HepG2 (cell line): ENCODE measurements at regions not wholly inside any gene's neighbourhood (a gene's known extent, or its start where the extent isn't known, plus 50 kb on each side); places are given as distances from the start of the nearest gene placed in this dataset.

Source experiments
- ATAC-seq: fragments of 200-7000 bp; cut with Tn5 transposase; 3 replicates; pipeline ENCODE4 v1.9.1; 2020; ENCODE audit warnings: mild to moderate bottlenecking, moderate library complexity
- BruUV-seq: library from RNA; stranded (reverse); fragments of 400-500 nt; replicated peaks from 2 replicates; lab custom pipeline; 2021; lab: Mats Ljungman, UMichigan
- CTCF ChIA-PET: fragments of 300-600 bp; formaldehyde crosslinking; extraction: SDS; loops from one replicate; lab custom pipeline; 2021; ENCODE audit warnings: low total read pairs, inconsistent platforms, low intra/inter-chr PET ratio; lab: Yijun Ruan, JAX
- POLR2A ChIA-PET: fragments of 350-600 bp; sonication (Branson Sonifier 250); formaldehyde crosslinking; loops from one replicate; lab custom pipeline; 2020; ENCODE audit warnings: antibody characterized with exemption, inconsistent platforms; lab: Yijun Ruan, JAX
- DNase-seq: peaks from one replicate; pipeline ENCODE4 v3.0.0-alpha.2; 2015; ENCODE audit warnings: low spot score
- FAIRE-seq: peaks from 3 replicates; lab custom pipeline; 2011; peaks lifted over from hg19 to GRCh38; lab: Jason Lieb, UNC
- H2AFZ ChIP-seq: one replicate; pipeline ENCODE4 v1.6.1; 2011; ENCODE audit warnings: low read length, inconsistent platforms
- H3K27ac ChIP-seq: fragments of 300-600 bp; 3 replicates; pipeline ENCODE4 v1.8.0; 2011; ENCODE audit warnings: mixed run types, mild to moderate bottlenecking, mixed read lengths, low read length, inconsistent platforms; ENCODE audit not compliant: insufficient read depth; ENCODE audit errors: extremely low read length
- H3K27me3 ChIP-seq, 2 experiments: fragments of 200-600 bp in 1 of 2; 2 replicates in 1 of 2; 3 replicates in 1 of 2; pipeline versions ENCODE4 v1.6.0 to v1.8.0; 2011; ENCODE audit warnings: low read length in 2 of 2, mild to moderate bottlenecking in 2 of 2, moderate library complexity in 2 of 2, inconsistent platforms in 1 of 2; ENCODE audit not compliant: insufficient read depth in 2 of 2, control insufficient read depth in 1 of 2
- H3K36me3 ChIP-seq, 2 experiments: fragments of 200-600 bp in 1 of 2; replicated peaks in 1 of 2; 2 replicates in 1 of 2; 3 replicates in 1 of 2; pipeline versions ENCODE4 v1.5.1 to v1.8.0; 2011; ENCODE audit warnings: low read length in 2 of 2, inconsistent platforms in 1 of 2; ENCODE audit not compliant: insufficient read depth in 2 of 2, control insufficient read depth in 1 of 2
- H3K4me1 ChIP-seq: 2 replicates; pipeline ENCODE4 v1.5.1; 2012; ENCODE audit warnings: low read length, inconsistent platforms; ENCODE audit not compliant: insufficient read depth
- H3K4me2 ChIP-seq: 2 replicates; pipeline ENCODE4 v1.6.0; 2011; ENCODE audit warnings: low read depth, low read length, inconsistent platforms
- H3K4me3 ChIP-seq, 3 experiments: fragments of 200-600 bp in 1 of 3; sonication (generic), shearing (Covaris generic) in 1 of 3; replicated peaks in 1 of 3; 2 replicates each; pipeline ENCODE4 v1.5.1; 2011 to 2016; ENCODE audit warnings: low read length in 3 of 3, inconsistent platforms in 2 of 3, low read depth in 2 of 3, mild to moderate bottlenecking in 2 of 3, control low read depth in 1 of 3, mixed read lengths in 1 of 3; ENCODE audit not compliant: insufficient read depth in 1 of 3
- H3K79me2 ChIP-seq: one replicate; pipeline ENCODE4 v1.6.1; 2011; ENCODE audit warnings: low read length, inconsistent platforms; ENCODE audit not compliant: insufficient read depth
- H3K9ac ChIP-seq: 2 replicates; pipeline ENCODE4 v1.6.0; 2011; ENCODE audit warnings: mild to moderate bottlenecking, low read depth, low read length, inconsistent platforms; ENCODE audit not compliant: insufficient read depth
- H3K9me3 ChIP-seq: 2 replicates; pipeline ENCODE4 v1.5.1; 2012; ENCODE audit warnings: mild to moderate bottlenecking, low read length
- H4K20me1 ChIP-seq: 2 replicates; pipeline ENCODE4 v1.6.0; 2011; ENCODE audit warnings: inconsistent platforms, mild to moderate bottlenecking, low read length, moderate library complexity; ENCODE audit not compliant: insufficient read depth
- HNF4G ChIP-seq, 2 experiments: sonication (generic) in 1 of 2; formaldehyde crosslinking in 1 of 2; IDR thresholded peaks; 2 replicates each; pipeline versions ENCODE4 v1.4.0 to v1.6.1; 2011 to 2020; ENCODE audit warnings: borderline replicate concordance in 2 of 2, low read depth in 2 of 2, mild to moderate bottlenecking in 2 of 2, low read length in 1 of 2, missing genetic modification reagents in 1 of 2, moderate library complexity in 1 of 2
- HOXA7 ChIP-seq: sonication (generic); formaldehyde crosslinking; IDR thresholded peaks from 2 replicates; pipeline ENCODE4 v1.8.1; 2022; ENCODE audit warnings: mild to moderate bottlenecking, missing genetic modification reagents, moderate library complexity
- IRX3 ChIP-seq: sonication (generic); formaldehyde crosslinking; IDR thresholded peaks from 2 replicates; pipeline ENCODE4 v1.8.1; 2023; ENCODE audit warnings: mild to moderate bottlenecking, low read depth, missing genetic modification reagents, borderline replicate concordance
- JUNB ChIP-seq: sonication (generic); formaldehyde crosslinking; IDR thresholded peaks from 2 replicates; pipeline ENCODE4 v1.8.0; 2022; ENCODE audit warnings: missing genetic modification reagents, mild to moderate bottlenecking, borderline replicate concordance
- KMT2B ChIP-seq: IDR thresholded peaks from 2 replicates; pipeline ENCODE4 v1.6.1; 2016; ENCODE audit warnings: missing genetic modification reagents, missing compliant biosample characterization
- MTA3 ChIP-seq: sonication (generic); formaldehyde crosslinking; IDR thresholded peaks from 2 replicates; pipeline ENCODE4 v1.4.0; 2020; ENCODE audit warnings: missing genetic modification reagents
- NFIB ChIP-seq: sonication (generic); formaldehyde crosslinking; IDR thresholded peaks from 2 replicates; pipeline ENCODE4 v1.9.0; 2021; ENCODE audit warnings: missing genetic modification reagents, mild to moderate bottlenecking, borderline replicate concordance
- PAX8 ChIP-seq: sonication (generic); formaldehyde crosslinking; IDR thresholded peaks from 2 replicates; pipeline ENCODE4 v1.8.0; 2022; ENCODE audit warnings: mild to moderate bottlenecking, missing genetic modification reagents, borderline replicate concordance
- PITX1 ChIP-seq: sonication (generic); formaldehyde crosslinking; IDR thresholded peaks from 2 replicates; pipeline ENCODE4 v1.5.1; 2020; ENCODE audit warnings: mild to moderate bottlenecking, missing genetic modification reagents
- SOX13 ChIP-seq, 3 experiments: fragments of 450-650 bp in 1 of 3; sonication (generic) in 1 of 3; formaldehyde crosslinking in 1 of 3; IDR thresholded peaks in 2 of 3; conservative IDR thresholded peaks in 1 of 3; 2 replicates each; pipeline versions ENCODE4 v1.5.0 to v1.6.1; 2016 to 2020; ENCODE audit warnings: antibody characterized with exemption in 1 of 3, mild to moderate bottlenecking in 1 of 3, missing compliant biosample characterization in 1 of 3, missing genetic modification reagents in 1 of 3, moderate library complexity in 1 of 3
- TOE1 ChIP-seq: sonication (generic); formaldehyde crosslinking; IDR thresholded peaks from 2 replicates; pipeline ENCODE4 v1.4.0; 2020; ENCODE audit warnings: mild to moderate bottlenecking, missing genetic modification reagents
- USF2 ChIP-seq, 2 experiments: sonication (generic) in 1 of 2; formaldehyde crosslinking in 1 of 2; IDR thresholded peaks; 2 replicates each; pipeline versions ENCODE4 v1.5.1 to v1.6.1; 2011 to 2020; ENCODE audit warnings: borderline replicate concordance in 1 of 2, low read depth in 1 of 2, low read length in 1 of 2, mild to moderate bottlenecking in 1 of 2, missing genetic modification reagents in 1 of 2, moderate library complexity in 1 of 2
- ZFP36L1 ChIP-seq: sonication (generic); formaldehyde crosslinking; IDR thresholded peaks from 2 replicates; pipeline ENCODE4 v1.8.0; 2022; ENCODE audit warnings: mild to moderate bottlenecking, missing genetic modification reagents, moderate library complexity
- ZFP82 ChIP-seq: sonication (generic); formaldehyde crosslinking; IDR thresholded peaks from 2 replicates; pipeline ENCODE4 v1.5.1; 2020; ENCODE audit warnings: mild to moderate bottlenecking, missing genetic modification reagents, borderline replicate concordance
- ZNF180 ChIP-seq: sonication (generic); formaldehyde crosslinking; IDR thresholded peaks from 2 replicates; pipeline ENCODE4 v1.4.0; 2020; ENCODE audit warnings: low read depth, missing genetic modification reagents, borderline replicate concordance
- ZNF264 ChIP-seq: sonication (generic); formaldehyde crosslinking; IDR thresholded peaks from 2 replicates; pipeline ENCODE4 v1.4.0; 2020; ENCODE audit warnings: missing genetic modification reagents
- ZNF549 ChIP-seq: sonication (generic); formaldehyde crosslinking; IDR thresholded peaks from 2 replicates; pipeline ENCODE4 v1.5.0; 2020; ENCODE audit warnings: missing genetic modification reagents
- ZNF740 ChIP-seq: sonication (generic); formaldehyde crosslinking; IDR thresholded peaks from 2 replicates; pipeline ENCODE4 v1.4.0; 2020; ENCODE audit warnings: missing genetic modification reagents
- ZZZ3 ChIP-seq: sonication (generic); formaldehyde crosslinking; IDR thresholded peaks from 2 replicates; pipeline ENCODE4 v1.4.0; 2020; ENCODE audit warnings: missing genetic modification reagents, mild to moderate bottlenecking, borderline replicate concordance
- WGBS: methylation state at CpG from one replicate; pipeline ENCODE4 v1.1.6; 2017; ENCODE audit warnings: low lambda C conversion rate; 5-methylcytosine and 5-hydroxymethylcytosine counted together
- in situ Hi-C: cut with HindIII; loops from 2 replicates; pipeline ENCODE4 v1.10.0; 2017; ENCODE audit warnings: low pct_unique_long_range_greater_than_20kb; ENCODE audit not compliant: extremely low pct_ligation_motif_present
- intact Hi-C: fragments of 100-400 bp; cut with micrococcal nuclease; formaldehyde crosslinking; loops from one replicate; pipeline ENCODE4 v1.10.0; 2022; ENCODE audit not compliant: unreplicated experiment
- TF ChIP-seq, protein P1 (sequence below): sonication (generic); formaldehyde crosslinking; IDR thresholded peaks from 2 replicates; pipeline ENCODE4 v1.4.0; 2020; ENCODE audit warnings: missing genetic modification reagents

- TF ChIP-seq ZNF549 (CRISPR knock-in tag) (no peak), ZNF740 (CRISPR knock-in tag) (no peak), SOX13 (IDR thresholded peaks at IDR 0.05) (no peak), SOX13 (CRISPR knock-in tag; conservative IDR thresholded peaks at IDR 0.05 in 1 of 2, IDR thresholded peaks at IDR 0.05 in 1 of 2) (no peak), ZFP36L1 (no peak), USF2 (IDR thresholded peaks at IDR 0.05; ENCODE audit: low read depth, low read length) (no peak), USF2 (CRISPR knock-in tag; IDR thresholded peaks at IDR 0.05; ENCODE audit: borderline replicate concordance) (no peak), PITX1 (CRISPR knock-in tag) (no peak), ZZZ3 (CRISPR knock-in tag) (no peak), MTA3 (no peak), ZNF180 (CRISPR knock-in tag) (no peak), HOXA7 (no peak), ZFP82 (CRISPR knock-in tag) (no peak), HNF4G (IDR thresholded peaks at IDR 0.05; ENCODE audit: borderline replicate concordance, low read depth, low read length) (no peak), HNF4G (CRISPR knock-in tag; IDR thresholded peaks at IDR 0.05; ENCODE audit: borderline replicate concordance, low read depth) (no peak), JUNB (CRISPR knock-in tag) (no peak), ZNF264 (no peak), NFIB (no peak), IRX3 (CRISPR knock-in tag) (no peak), TOE1 (no peak), KMT2B (CRISPR knock-in tag) (no peak), PAX8 (CRISPR knock-in tag) (no peak)
- TF ChIP-seq, protein P1, sequence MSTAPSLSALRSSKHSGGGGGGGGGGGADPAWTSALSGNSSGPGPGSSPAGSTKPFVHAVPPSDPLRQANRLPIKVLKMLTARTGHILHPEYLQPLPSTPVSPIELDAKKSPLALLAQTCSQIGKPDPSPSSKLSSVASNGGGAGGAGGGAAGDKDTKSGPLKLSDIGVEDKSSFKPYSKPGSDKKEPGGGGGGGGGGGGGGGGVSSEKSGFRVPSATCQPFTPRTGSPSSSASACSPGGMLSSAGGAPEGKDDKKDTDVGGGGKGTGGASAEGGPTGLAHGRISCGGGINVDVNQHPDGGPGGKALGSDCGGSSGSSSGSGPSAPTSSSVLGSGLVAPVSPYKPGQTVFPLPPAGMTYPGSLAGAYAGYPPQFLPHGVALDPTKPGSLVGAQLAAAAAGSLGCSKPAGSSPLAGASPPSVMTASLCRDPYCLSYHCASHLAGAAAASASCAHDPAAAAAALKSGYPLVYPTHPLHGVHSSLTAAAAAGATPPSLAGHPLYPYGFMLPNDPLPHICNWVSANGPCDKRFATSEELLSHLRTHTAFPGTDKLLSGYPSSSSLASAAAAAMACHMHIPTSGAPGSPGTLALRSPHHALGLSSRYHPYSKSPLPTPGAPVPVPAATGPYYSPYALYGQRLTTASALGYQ (CRISPR knock-in tag): no peak
- Histone ChIP-seq H3K9ac (no peak overlapping the region), H3K79me2 (no peaks in the 10 kb centered on the region), H2AFZ (no peak overlapping the region), H3K4me3 (no peak overlapping the region), H4K20me1 (no peaks in the 10 kb centered on the region), H3K36me3 (no peaks in the 10 kb centered on the region), H3K27ac (no peak overlapping the region), H3K9me3 (no peaks in the 10 kb centered on the region), H3K4me1 (no peaks in the 10 kb centered on the region), H3K27me3 (no peaks in the 10 kb centered on the region), H3K4me2 (no peak overlapping the region)
- in situ Hi-C loops: no loop called here
- intact Hi-C loops: no loop called here
- no peak for FAIRE-seq
- 4% methylated on average over 5 of the region's 5 CpGs for WGBS
- no TSS peak for BruUV-seq
- ChIA-PET CTCF (no interaction called here), POLR2A (no interaction called here)
- ATAC-seq: no peak
- no peak for DNase-seq
Observed at GRCh38 chr21:16775076-16775475, 737.8 kb upstream of the CXADR start.
